Gastroesophageal sphincter (tissue), 4 donors: ENCODE measurements at regions not wholly inside any gene's neighbourhood (a gene's known extent, or its start where the extent isn't known, plus 50 kb on each side); places are given as distances from the start of the nearest gene placed in this dataset.

Experiments
- ATAC-seq: fragments of 150-250 bp; one replicate; pipeline ENCODE4 v1.9.1; 2016; ENCODE audit warnings: mild to moderate bottlenecking, moderate library complexity
- H3K27ac ChIP-seq, 4 donors: fragments of 200-600 bp; sonication (generic) in 3 of 4; 1 replicate in 3 of 4; 2 replicates in 1 of 4; pipeline ENCODE4 v1.5.1; 2016 to 2019
- H3K27me3 ChIP-seq: fragments of 200-600 bp; sonication (generic); one replicate; pipeline ENCODE4 v1.5.1; 2019
- H3K36me3 ChIP-seq, 2 donors: fragments of 200-600 bp; sonication (generic); one replicate each; pipeline ENCODE4 v1.5.1; 2019; ENCODE audit warnings: control low read depth in 1 of 2
- H3K4me1 ChIP-seq, 3 donors: fragments of 200-600 bp; sonication (generic); 1 replicate in 2 of 3; 2 replicates in 1 of 3; pipeline ENCODE4 v1.5.1; 2016 to 2019; ENCODE audit warnings: control low read depth in 2 of 3
- H3K4me3 ChIP-seq, 2 donors: fragments of 200-600 bp; sonication (generic); one replicate each; pipeline ENCODE4 v1.5.1; 2019; ENCODE audit warnings: mild to moderate bottlenecking in 1 of 2, moderate library complexity in 1 of 2
- H3K9me3 ChIP-seq, 3 donors: fragments of 200-600 bp; sonication (generic); one replicate each; pipeline ENCODE4 v1.5.1; 2017 to 2019; ENCODE audit warnings: control low read depth in 2 of 3
- EP300 ChIP-seq: sonication (generic); formaldehyde crosslinking; IDR thresholded peaks from one replicate; pipeline ENCODE4 v1.6.1; 2017; ENCODE audit warnings: antibody characterized with exemption, mild to moderate bottlenecking
- POLR2A ChIP-seq, 2 donors: fragments of 450-650 bp; IDR thresholded peaks; one replicate each; pipeline ENCODE4 v1.6.1; 2017; ENCODE audit warnings: antibody characterized with exemption in 2 of 2, mild to moderate bottlenecking in 2 of 2, moderate library complexity in 1 of 2
- POLR2AphosphoS5 ChIP-seq: sonication (generic); formaldehyde crosslinking; IDR thresholded peaks from one replicate; pipeline ENCODE4 v1.6.1; 2017; ENCODE audit warnings: antibody characterized with exemption
- WGBS, 2 donors: methylation state at CpG; one replicate each; pipeline ENCODE4 v1.1.5; 2018; ENCODE audit warnings: low coverage in 1 of 2; 5-methylcytosine and 5-hydroxymethylcytosine counted together
- TF ChIP-seq, protein P1 (sequence below), 4 experiments: fragments of 200-600 bp in 2 of 4; fragments of 450-650 bp in 2 of 4; sonication (generic) in 1 of 4; IDR thresholded peaks; one replicate each; pipeline ENCODE4 v1.5.1; 2017 to 2019; ENCODE audit warnings: antibody characterized with exemption in 4 of 4, mild to moderate bottlenecking in 2 of 4, moderate library complexity in 2 of 4

DNA sequence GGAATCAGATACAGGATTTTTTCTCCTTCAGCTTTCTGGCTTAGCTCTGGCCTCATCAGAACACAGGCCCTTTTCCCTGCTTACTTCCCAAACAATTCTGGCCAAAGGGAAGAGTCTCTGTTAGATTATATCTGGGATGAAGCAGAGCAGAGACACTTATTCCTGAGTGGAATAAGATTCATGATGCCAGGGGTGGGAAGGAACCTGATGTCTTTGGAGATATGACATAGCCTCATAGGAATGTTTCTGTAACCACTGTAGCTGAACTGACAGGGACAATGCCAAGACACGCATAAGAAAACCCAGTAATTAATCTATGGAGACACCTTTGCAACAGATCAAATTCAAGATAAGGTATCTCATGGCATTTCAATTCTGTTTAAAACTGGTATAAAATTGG is 177.1 kb upstream of the RAG2 start:
- no peaks in the 10 kb centered on the region for H3K4me1 ChIP-seq
- H3K9me3 ChIP-seq = no peaks in the 10 kb centered on the region
- no peak overlapping the region for H3K4me3 ChIP-seq
- H3K27me3 ChIP-seq = no peaks in the 10 kb centered on the region
- WGBS, 2 donors = 29 to 41% methylated on average over 1 of the region's 1 CpG
- TF ChIP-seq POLR2AphosphoS5 (no peak), POLR2A (IDR thresholded peaks at IDR 0.05) (no peak), EP300 (no peak)
- TF ChIP-seq, protein P1, sequence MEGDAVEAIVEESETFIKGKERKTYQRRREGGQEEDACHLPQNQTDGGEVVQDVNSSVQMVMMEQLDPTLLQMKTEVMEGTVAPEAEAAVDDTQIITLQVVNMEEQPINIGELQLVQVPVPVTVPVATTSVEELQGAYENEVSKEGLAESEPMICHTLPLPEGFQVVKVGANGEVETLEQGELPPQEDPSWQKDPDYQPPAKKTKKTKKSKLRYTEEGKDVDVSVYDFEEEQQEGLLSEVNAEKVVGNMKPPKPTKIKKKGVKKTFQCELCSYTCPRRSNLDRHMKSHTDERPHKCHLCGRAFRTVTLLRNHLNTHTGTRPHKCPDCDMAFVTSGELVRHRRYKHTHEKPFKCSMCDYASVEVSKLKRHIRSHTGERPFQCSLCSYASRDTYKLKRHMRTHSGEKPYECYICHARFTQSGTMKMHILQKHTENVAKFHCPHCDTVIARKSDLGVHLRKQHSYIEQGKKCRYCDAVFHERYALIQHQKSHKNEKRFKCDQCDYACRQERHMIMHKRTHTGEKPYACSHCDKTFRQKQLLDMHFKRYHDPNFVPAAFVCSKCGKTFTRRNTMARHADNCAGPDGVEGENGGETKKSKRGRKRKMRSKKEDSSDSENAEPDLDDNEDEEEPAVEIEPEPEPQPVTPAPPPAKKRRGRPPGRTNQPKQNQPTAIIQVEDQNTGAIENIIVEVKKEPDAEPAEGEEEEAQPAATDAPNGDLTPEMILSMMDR (IDR thresholded peaks at IDR 0.05) = no peak
- no peak overlapping the region for H3K27ac ChIP-seq
- H3K36me3 ChIP-seq = no peaks in the 10 kb centered on the region
- peak; percentile 19 for ATAC-seq

DNA sequence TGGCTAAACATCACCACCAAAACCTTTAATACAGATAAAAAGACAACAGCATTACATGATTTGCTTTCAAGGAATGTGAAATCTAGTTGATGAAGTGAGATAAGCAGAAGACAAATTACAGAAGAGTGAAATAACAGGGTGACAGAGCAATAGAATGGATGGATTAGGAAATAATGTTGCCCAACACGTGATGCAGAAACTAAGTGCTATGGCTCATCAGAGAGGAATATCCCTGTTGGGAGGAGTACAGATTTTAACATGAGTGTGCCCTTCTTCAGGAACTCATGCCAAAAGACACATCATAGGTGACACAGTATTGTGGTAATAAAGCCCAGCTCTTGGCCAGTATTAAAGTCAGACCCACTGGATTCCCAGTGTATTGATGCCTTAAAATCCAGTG is 176.6 kb upstream of the RAG2 start:
- no peak overlapping the region for H3K4me3 ChIP-seq
- TF ChIP-seq, protein P1 (IDR thresholded peaks at IDR 0.05) = no peak
- no peak for TF ChIP-seq POLR2A (IDR thresholded peaks at IDR 0.05)
- no peak for TF ChIP-seq EP300
- TF ChIP-seq POLR2AphosphoS5 = no peak
- H3K4me1 ChIP-seq = no peaks in the 10 kb centered on the region
- ATAC-seq = peak; percentile 82
- H3K9me3 ChIP-seq = no peaks in the 10 kb centered on the region
- 0 to 63% methylated on average over 1 of the region's 1 CpG for WGBS, 2 donors
- H3K36me3 ChIP-seq = no peaks in the 10 kb centered on the region
- H3K27ac ChIP-seq = no peak overlapping the region
- H3K27me3 ChIP-seq = no peaks in the 10 kb centered on the region

DNA sequence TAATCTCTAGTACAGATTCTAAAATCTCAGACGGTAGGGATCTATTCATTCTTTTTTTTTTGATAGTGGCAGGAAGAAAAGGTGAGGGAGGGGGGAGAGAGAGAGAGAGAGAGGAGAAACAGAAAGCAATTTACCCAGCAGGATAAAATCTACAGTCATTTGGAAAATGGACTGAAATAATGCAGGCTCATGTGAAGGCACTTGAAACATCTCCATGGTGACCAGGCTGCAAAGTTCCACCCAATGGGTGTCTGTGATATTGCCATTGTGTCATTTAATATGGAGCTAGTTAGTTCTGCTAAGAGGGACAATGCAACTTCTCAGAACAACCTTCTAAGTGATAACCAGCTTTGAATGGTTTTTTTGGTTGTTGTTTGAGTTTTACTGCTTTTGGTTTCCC is 165.2 kb upstream of the RAG2 start:
- TF ChIP-seq, protein P1 (IDR thresholded peaks at IDR 0.05) = no peak
- TF ChIP-seq POLR2AphosphoS5 (no peak), POLR2A (IDR thresholded peaks at IDR 0.05) (no peak), EP300 (no peak)
- no peaks in the 10 kb centered on the region for H3K27me3 ChIP-seq
- ATAC-seq = no peak
- peaks cover 0 to 11% (median 0%) of the 10 kb centered on the region in 3 donors for H3K4me1 ChIP-seq
- 29 to 80% methylated on average over 1 of the region's 1 CpG for WGBS, 2 donors
- no peak overlapping the region for H3K4me3 ChIP-seq
- no peaks in the 10 kb centered on the region for H3K36me3 ChIP-seq
- H3K9me3 ChIP-seq = no peaks in the 10 kb centered on the region
- H3K27ac ChIP-seq = no peak overlapping the region

DNA sequence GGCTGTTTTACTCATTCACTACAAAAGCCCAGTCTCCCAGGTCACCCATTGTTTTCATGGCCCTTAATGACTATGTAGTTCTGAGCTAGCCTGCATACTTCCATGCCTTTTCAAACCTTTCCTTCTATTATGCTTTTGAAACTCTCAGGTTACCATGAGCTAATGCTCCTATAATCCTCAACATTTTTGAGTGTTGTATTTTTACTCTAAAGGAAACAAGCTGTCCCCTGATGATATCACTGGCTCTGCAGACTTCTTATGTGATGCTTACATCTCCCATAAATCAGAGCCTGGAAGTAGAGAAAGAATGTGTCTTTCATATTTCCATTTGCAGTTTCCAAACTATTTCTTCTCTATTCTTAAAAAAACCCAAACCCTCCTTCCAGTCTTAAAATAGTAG is 159.0 kb upstream of the RAG2 start:
- Histone ChIP-seq H3K4me1 (peaks cover 0 to 28% (median 0%) of the 10 kb centered on the region in 3 donors), H3K9me3 (no peaks in the 10 kb centered on the region), H3K36me3 (no peaks in the 10 kb centered on the region), H3K27ac (no peak overlapping the region), H3K27me3 (no peaks in the 10 kb centered on the region), H3K4me3 (no peak overlapping the region)
- no peak for ATAC-seq
- TF ChIP-seq EP300 = no peak
- TF ChIP-seq POLR2A (IDR thresholded peaks at IDR 0.05) = no peak
- no peak for TF ChIP-seq POLR2AphosphoS5
- TF ChIP-seq, protein P1 (IDR thresholded peaks at IDR 0.05) = no peak

DNA sequence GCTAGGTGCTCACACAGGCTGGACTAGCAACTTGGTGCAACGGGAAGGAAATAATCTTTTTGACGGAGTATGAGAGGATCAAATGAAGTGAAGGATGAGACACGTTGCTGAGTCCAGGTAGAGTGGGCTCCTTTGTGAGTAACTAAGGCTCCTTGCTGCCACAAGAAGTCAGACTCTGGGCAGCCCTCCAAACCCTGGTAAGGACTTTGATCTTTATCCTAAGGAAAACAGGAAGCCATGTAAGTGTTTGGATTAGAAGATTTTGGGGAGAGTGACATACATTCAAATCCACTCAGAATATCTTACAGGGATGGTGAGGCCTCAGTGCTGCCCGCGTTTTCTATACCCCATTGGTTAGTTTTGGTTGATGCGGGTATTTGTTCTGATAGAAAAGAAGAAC is 155.9 kb upstream of the RAG2 start:
- 63 to 82% methylated on average over 4 to 6 of the region's 6 CpGs for WGBS, 2 donors
- ATAC-seq = no peak
- TF ChIP-seq EP300 (no peak), POLR2A (IDR thresholded peaks at IDR 0.05) (no peak), POLR2AphosphoS5 (no peak)
- TF ChIP-seq, protein P1 (IDR thresholded peaks at IDR 0.05) = no peak

More for the DNA sequence above, 155.9 kb upstream of the RAG2 start:
- H3K9me3 ChIP-seq = no peaks in the 10 kb centered on the region
- peaks cover 0 to 42% (median 0%) of the 10 kb centered on the region in 3 donors for H3K4me1 ChIP-seq
- H3K4me3 ChIP-seq = no peak overlapping the region
- no peaks in the 10 kb centered on the region for H3K27me3 ChIP-seq
- no peaks in the 10 kb centered on the region for H3K36me3 ChIP-seq
- no peak overlapping the region for H3K27ac ChIP-seq
